Neural cell (in vitro differentiated cells): ENCODE measurements at regions not wholly inside any gene's neighbourhood (a gene's known extent, or its start where the extent isn't known, plus 50 kb on each side); places are given as distances from the start of the nearest gene placed in this dataset.

Experiments used
- H2AFZ ChIP-seq: fragments of 200-600, 300-800 bp; sonication (generic), shearing (Covaris generic); 2 replicates; pipeline ENCODE4 v1.6.0; 2014; ENCODE audit warnings: low read depth, mild to moderate bottlenecking, antibody characterized with exemption, low read length, moderate library complexity
- H3F3A ChIP-seq: fragments of 200-600 bp; shearing (Covaris generic); 2 replicates; pipeline ENCODE4 v1.6.1; 2016; ENCODE audit warnings: mild to moderate bottlenecking, moderate library complexity, mixed read lengths, antibody characterized with exemption, low read length; ENCODE audit not compliant: insufficient read depth, poor library complexity, severe bottlenecking
- H3K27ac ChIP-seq: fragments of 200-600, 300-800 bp; sonication (generic), shearing (Covaris generic); 2 replicates; pipeline ENCODE4 v1.5.1; 2014; ENCODE audit warnings: mild to moderate bottlenecking, low read length, moderate library complexity
- H3K27me3 ChIP-seq: fragments of 300-800, 200-600 bp; sonication (generic), shearing (Covaris generic); 2 replicates; pipeline ENCODE4 v1.6.0; 2014; ENCODE audit warnings: mild to moderate bottlenecking, low read depth, low read length, moderate library complexity; ENCODE audit not compliant: insufficient read depth
- H3K36me3 ChIP-seq: fragments of 300-800, 200-600 bp; sonication (generic), shearing (Covaris generic); 2 replicates; pipeline ENCODE4 v1.5.1; 2014; ENCODE audit warnings: mild to moderate bottlenecking, antibody characterized with exemption, low read length, moderate library complexity; ENCODE audit not compliant: insufficient read depth
- H3K4me2 ChIP-seq: fragments of 300-800, 200-600 bp; sonication (generic), shearing (Covaris generic); 2 replicates; pipeline ENCODE4 v1.6.0; 2014; ENCODE audit warnings: mild to moderate bottlenecking, low read length
- H3K4me3 ChIP-seq: fragments of 300-800, 200-600 bp; sonication (generic), shearing (Covaris generic); 2 replicates; pipeline ENCODE4 v1.5.1; 2014; ENCODE audit warnings: mild to moderate bottlenecking, low read length, moderate library complexity
- H3K79me2 ChIP-seq: fragments of 200-600 bp; shearing (Covaris generic); replicated peaks from 2 replicates; pipeline ENCODE4 v1.6.0; 2014; ENCODE audit warnings: mild to moderate bottlenecking, low read length, moderate library complexity; ENCODE audit not compliant: insufficient read depth
- H3K9ac ChIP-seq: fragments of 300-800, 200-600 bp; sonication (generic), shearing (Covaris generic); 2 replicates; pipeline ENCODE4 v1.6.1; 2016; ENCODE audit warnings: mild to moderate bottlenecking, low read length, mixed read lengths
- H3K9me2 ChIP-seq: fragments of 200-600 bp; shearing (Covaris generic); 2 replicates; pipeline ENCODE4 v1.6.1; 2016; ENCODE audit warnings: mild to moderate bottlenecking, low read length, mixed read lengths; ENCODE audit not compliant: insufficient read depth
- H3K9me3 ChIP-seq: fragments of 200-600, 300-800 bp; sonication (generic), shearing (Covaris generic); 2 replicates; pipeline ENCODE4 v1.6.1; 2016; ENCODE audit warnings: mild to moderate bottlenecking, mixed run types, low read length, moderate library complexity, mixed read lengths
- H4K20me1 ChIP-seq: fragments of 200-600 bp; shearing (Covaris generic); 2 replicates; pipeline ENCODE4 v1.6.1; 2016; ENCODE audit warnings: mild to moderate bottlenecking, mixed run types; ENCODE audit not compliant: insufficient read depth
- EP300 ChIP-seq: fragments of 450-650 bp; conservative IDR thresholded peaks from 2 replicates; pipeline ENCODE4 v1.6.1; 2014; ENCODE audit warnings: antibody characterized with exemption, mild to moderate bottlenecking, moderate library complexity; ENCODE audit not compliant: poor library complexity, severe bottlenecking
- EZH2 ChIP-seq: fragments of 200-600, 300-800 bp; shearing (Covaris generic), sonication (generic); IDR thresholded peaks from 2 replicates; pipeline ENCODE4 v1.6.1; 2014; ENCODE audit warnings: antibody characterized with exemption, low read length, borderline replicate concordance, mild to moderate bottlenecking; ENCODE audit not compliant: insufficient read depth, poor library complexity, severe bottlenecking
- MXI1 ChIP-seq: fragments of 450-650 bp; conservative IDR thresholded peaks from 2 replicates; pipeline ENCODE4 v1.6.1; 2014; ENCODE audit warnings: antibody characterized with exemption, mild to moderate bottlenecking; ENCODE audit not compliant: poor library complexity, severe bottlenecking
- POLR2AphosphoS5 ChIP-seq: IDR thresholded peaks from 2 replicates; pipeline ENCODE4 v1.6.1; 2012
- RAD21 ChIP-seq: fragments of 450-650 bp; conservative IDR thresholded peaks from 2 replicates; pipeline ENCODE4 v1.6.1; 2014; ENCODE audit warnings: antibody characterized with exemption, mild to moderate bottlenecking, moderate library complexity
- SMC3 ChIP-seq: fragments of 450-650 bp; conservative IDR thresholded peaks from 2 replicates; pipeline ENCODE4 v1.6.1; 2014; ENCODE audit warnings: antibody characterized with exemption, mild to moderate bottlenecking, moderate library complexity; ENCODE audit not compliant: poor library complexity
- TAF1 ChIP-seq: IDR thresholded peaks from 2 replicates; pipeline ENCODE4 v1.6.1; 2012; ENCODE audit warnings: low read depth
- TF ChIP-seq, protein P1 (sequence below): fragments of 450-650 bp; IDR thresholded peaks from 2 replicates; pipeline ENCODE4 v1.5.1; 2014; ENCODE audit warnings: antibody characterized with exemption, mild to moderate bottlenecking, moderate library complexity; ENCODE audit not compliant: poor library complexity, severe bottlenecking
- TF ChIP-seq, protein P2 (sequence below): IDR thresholded peaks from 2 replicates; pipeline ENCODE4 v1.6.1; 2012; ENCODE audit warnings: borderline replicate concordance

DNA sequence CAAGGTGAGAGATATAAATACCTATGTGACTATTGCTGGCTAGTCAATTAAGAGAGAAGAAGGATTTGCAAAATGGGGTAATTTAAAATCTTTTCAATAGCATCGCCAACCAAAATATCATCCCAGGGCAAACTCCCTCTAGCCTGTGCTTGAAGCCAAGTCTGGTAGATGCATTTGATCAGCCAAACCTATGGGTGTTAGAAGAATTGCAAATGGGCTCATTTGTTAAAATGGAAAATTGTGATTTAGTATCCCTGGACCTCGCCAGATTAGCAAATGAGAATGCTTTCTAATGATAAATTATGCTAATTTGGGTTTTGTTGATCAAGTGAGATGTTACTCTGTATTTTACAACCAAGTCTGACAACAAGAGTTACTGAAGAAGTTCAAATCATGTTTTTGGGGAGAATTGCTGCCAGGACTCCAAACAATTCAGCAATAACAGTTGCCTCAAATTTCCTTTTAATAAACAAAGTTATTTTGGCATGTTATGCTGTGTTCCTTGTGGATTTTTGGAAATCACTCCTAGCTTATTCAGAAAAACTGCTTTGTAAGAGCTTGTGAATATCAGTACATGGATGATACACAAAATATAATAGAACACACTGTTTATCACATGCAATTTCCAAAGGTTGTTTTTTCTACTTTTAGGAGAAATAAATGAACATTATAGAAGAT is 272.5 kb upstream of the PARD3B start:
- H3K9me3 ChIP-seq: no peaks in the 10 kb centered on the region
- no peak overlapping the region for H3K4me2 ChIP-seq
- H3K27ac ChIP-seq: no peak overlapping the region

GRCh38 chr2:204274429-204274828 is 270.8 kb upstream of the PARD3B start:
- Histone ChIP-seq H3K4me3 (no peak overlapping the region), H3K9me2 (no peaks in the 10 kb centered on the region), H3K9ac (no peak overlapping the region), H3K36me3 (no peaks in the 10 kb centered on the region), H3F3A (no peaks in the 10 kb centered on the region), H4K20me1 (no peaks in the 10 kb centered on the region), H3K79me2 (no peaks in the 10 kb centered on the region), H3K4me2 (no peak overlapping the region), H3K27ac (no peak overlapping the region), H3K27me3 (peaks cover 9% of the 10 kb centered on the region), H3K9me3 (no peaks in the 10 kb centered on the region), H2AFZ (no peak overlapping the region)
- no peak for TF ChIP-seq EP300
- TF ChIP-seq, protein P1, sequence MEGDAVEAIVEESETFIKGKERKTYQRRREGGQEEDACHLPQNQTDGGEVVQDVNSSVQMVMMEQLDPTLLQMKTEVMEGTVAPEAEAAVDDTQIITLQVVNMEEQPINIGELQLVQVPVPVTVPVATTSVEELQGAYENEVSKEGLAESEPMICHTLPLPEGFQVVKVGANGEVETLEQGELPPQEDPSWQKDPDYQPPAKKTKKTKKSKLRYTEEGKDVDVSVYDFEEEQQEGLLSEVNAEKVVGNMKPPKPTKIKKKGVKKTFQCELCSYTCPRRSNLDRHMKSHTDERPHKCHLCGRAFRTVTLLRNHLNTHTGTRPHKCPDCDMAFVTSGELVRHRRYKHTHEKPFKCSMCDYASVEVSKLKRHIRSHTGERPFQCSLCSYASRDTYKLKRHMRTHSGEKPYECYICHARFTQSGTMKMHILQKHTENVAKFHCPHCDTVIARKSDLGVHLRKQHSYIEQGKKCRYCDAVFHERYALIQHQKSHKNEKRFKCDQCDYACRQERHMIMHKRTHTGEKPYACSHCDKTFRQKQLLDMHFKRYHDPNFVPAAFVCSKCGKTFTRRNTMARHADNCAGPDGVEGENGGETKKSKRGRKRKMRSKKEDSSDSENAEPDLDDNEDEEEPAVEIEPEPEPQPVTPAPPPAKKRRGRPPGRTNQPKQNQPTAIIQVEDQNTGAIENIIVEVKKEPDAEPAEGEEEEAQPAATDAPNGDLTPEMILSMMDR: no peak
- no peak for TF ChIP-seq RAD21
- TF ChIP-seq SMC3: no peak
- TF ChIP-seq MXI1: no peak
- no peak for TF ChIP-seq TAF1
- no peak for TF ChIP-seq EZH2
- TF ChIP-seq, protein P2, sequence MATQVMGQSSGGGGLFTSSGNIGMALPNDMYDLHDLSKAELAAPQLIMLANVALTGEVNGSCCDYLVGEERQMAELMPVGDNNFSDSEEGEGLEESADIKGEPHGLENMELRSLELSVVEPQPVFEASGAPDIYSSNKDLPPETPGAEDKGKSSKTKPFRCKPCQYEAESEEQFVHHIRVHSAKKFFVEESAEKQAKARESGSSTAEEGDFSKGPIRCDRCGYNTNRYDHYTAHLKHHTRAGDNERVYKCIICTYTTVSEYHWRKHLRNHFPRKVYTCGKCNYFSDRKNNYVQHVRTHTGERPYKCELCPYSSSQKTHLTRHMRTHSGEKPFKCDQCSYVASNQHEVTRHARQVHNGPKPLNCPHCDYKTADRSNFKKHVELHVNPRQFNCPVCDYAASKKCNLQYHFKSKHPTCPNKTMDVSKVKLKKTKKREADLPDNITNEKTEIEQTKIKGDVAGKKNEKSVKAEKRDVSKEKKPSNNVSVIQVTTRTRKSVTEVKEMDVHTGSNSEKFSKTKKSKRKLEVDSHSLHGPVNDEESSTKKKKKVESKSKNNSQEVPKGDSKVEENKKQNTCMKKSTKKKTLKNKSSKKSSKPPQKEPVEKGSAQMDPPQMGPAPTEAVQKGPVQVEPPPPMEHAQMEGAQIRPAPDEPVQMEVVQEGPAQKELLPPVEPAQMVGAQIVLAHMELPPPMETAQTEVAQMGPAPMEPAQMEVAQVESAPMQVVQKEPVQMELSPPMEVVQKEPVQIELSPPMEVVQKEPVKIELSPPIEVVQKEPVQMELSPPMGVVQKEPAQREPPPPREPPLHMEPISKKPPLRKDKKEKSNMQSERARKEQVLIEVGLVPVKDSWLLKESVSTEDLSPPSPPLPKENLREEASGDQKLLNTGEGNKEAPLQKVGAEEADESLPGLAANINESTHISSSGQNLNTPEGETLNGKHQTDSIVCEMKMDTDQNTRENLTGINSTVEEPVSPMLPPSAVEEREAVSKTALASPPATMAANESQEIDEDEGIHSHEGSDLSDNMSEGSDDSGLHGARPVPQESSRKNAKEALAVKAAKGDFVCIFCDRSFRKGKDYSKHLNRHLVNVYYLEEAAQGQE: no peak
- no peak for TF ChIP-seq POLR2AphosphoS5

More for the DNA sequence above, 272.5 kb upstream of the PARD3B start:
- no peaks in the 10 kb centered on the region for H3K79me2 ChIP-seq
- H3K9ac ChIP-seq: no peak overlapping the region
- H3K36me3 ChIP-seq: no peaks in the 10 kb centered on the region
- TF ChIP-seq RAD21 (no peak), EP300 (no peak), POLR2AphosphoS5 (no peak), TAF1 (no peak), EZH2 (no peak)
- H3K4me3 ChIP-seq: no peak overlapping the region
- no peaks in the 10 kb centered on the region for H4K20me1 ChIP-seq
- H3F3A ChIP-seq: no peaks in the 10 kb centered on the region
- H3K9me2 ChIP-seq: no peaks in the 10 kb centered on the region
- H3K27me3 ChIP-seq: no peaks in the 10 kb centered on the region
- no peak overlapping the region for H2AFZ ChIP-seq
